DOHH2 (cell line): ENCODE measurements at regions not wholly inside any gene's neighbourhood (a gene's known extent, or its start where the extent isn't known, plus 50 kb on each side); places are given as distances from the start of the nearest gene placed in this dataset.

Experiments used
- EZH2phosphoT487 ChIP-seq: fragments of 200-600 bp; sonication (generic); IDR thresholded peaks from 2 replicates; pipeline ENCODE4 v1.6.1; 2017; ENCODE audit warnings: borderline replicate concordance, mild to moderate bottlenecking, antibody characterized with exemption, low read length, moderate library complexity, mixed read lengths
- TF ChIP-seq, protein P1 (sequence below): fragments of 200-600 bp; sonication (generic); IDR thresholded peaks from one replicate; pipeline ENCODE4 v1.5.1; 2014; ENCODE audit warnings: antibody characterized with exemption, mild to moderate bottlenecking, low read depth, low read length; ENCODE audit not compliant: poor library complexity, severe bottlenecking

GRCh38 chr2:74748665-74749064, 85.3 kb upstream of the HK2 start:
- TF ChIP-seq, protein P1, sequence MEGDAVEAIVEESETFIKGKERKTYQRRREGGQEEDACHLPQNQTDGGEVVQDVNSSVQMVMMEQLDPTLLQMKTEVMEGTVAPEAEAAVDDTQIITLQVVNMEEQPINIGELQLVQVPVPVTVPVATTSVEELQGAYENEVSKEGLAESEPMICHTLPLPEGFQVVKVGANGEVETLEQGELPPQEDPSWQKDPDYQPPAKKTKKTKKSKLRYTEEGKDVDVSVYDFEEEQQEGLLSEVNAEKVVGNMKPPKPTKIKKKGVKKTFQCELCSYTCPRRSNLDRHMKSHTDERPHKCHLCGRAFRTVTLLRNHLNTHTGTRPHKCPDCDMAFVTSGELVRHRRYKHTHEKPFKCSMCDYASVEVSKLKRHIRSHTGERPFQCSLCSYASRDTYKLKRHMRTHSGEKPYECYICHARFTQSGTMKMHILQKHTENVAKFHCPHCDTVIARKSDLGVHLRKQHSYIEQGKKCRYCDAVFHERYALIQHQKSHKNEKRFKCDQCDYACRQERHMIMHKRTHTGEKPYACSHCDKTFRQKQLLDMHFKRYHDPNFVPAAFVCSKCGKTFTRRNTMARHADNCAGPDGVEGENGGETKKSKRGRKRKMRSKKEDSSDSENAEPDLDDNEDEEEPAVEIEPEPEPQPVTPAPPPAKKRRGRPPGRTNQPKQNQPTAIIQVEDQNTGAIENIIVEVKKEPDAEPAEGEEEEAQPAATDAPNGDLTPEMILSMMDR = no peak
- no peak for TF ChIP-seq EZH2phosphoT487
